ENCODE measurements at regions not wholly inside any gene's neighbourhood (a gene's known extent, or its start where the extent isn't known, plus 50 kb on each side); places are given as distances from the start of the nearest gene placed in this dataset.

GRCh38 chr5:124516567-124516966 is 229.9 kb downstream of the ZNF608 start:
- CTCF ChIA-PET (ENCODE audit: low intra/inter-chr PET ratio, low total read pairs), result no interaction called here

GRCh38 chr5:124515497-124516245 is 230.8 kb downstream of the ZNF608 start:
- ATAC-seq (no peak), FAIRE-seq (no peak), DNase-seq (ENCODE audit: low spot score) (no peak)
- 65% methylated on average over 3 of the region's 3 CpGs for WGBS (ENCODE audit: low lambda C conversion rate)
- no TSS peak for BruUV-seq (replicated peaks)
- no peaks in the 10 kb centered on the region for H4K20me1 ChIP-seq (ENCODE audit: insufficient read depth, low read length)
- in situ Hi-C loops (cut with HindIII; ENCODE audit: extremely low pct_ligation_motif_present, low pct_unique_long_range_greater_than_20kb) (no loop called here), intact Hi-C loops (cut with micrococcal nuclease; ENCODE audit: unreplicated experiment) (no loop called here)
- H2AFZ ChIP-seq (ENCODE audit: low read length), result no peak overlapping the region
- no peak overlapping the region for H3K4me2 ChIP-seq (ENCODE audit: low read depth, low read length)
- no peaks in the 10 kb centered on the region for H3K4me1 ChIP-seq (ENCODE audit: insufficient read depth, low read length)
- no peak overlapping the region for H3K4me3 ChIP-seq (replicated peaks in 1 of 3; ENCODE audit: insufficient read depth in 1 of 3, low read depth in 2 of 3, low read length in 3 of 3)
- H3K27ac ChIP-seq (ENCODE audit: extremely low read length, insufficient read depth, low read length), result no peak overlapping the region
- no peaks in the 10 kb centered on the region for H3K27me3 ChIP-seq (ENCODE audit: control insufficient read depth in 1 of 2, insufficient read depth in 2 of 2, low read length in 2 of 2)
- H3K9ac ChIP-seq (ENCODE audit: insufficient read depth, low read depth, low read length), result no peak overlapping the region
- H3K9me3 ChIP-seq (ENCODE audit: low read length), result no peaks in the 10 kb centered on the region
- no peaks in the 10 kb centered on the region for H3K36me3 ChIP-seq (replicated peaks in 1 of 2; ENCODE audit: control insufficient read depth in 1 of 2, insufficient read depth in 2 of 2, low read length in 2 of 2)
- POLR2A ChIA-PET, result no interaction called here
- H3K79me2 ChIP-seq (ENCODE audit: insufficient read depth, low read length), result no peaks in the 10 kb centered on the region
- CTCF ChIA-PET (ENCODE audit: low intra/inter-chr PET ratio, low total read pairs), result no interaction called here
- TF ChIP-seq TFAP4 (IDR thresholded peaks at IDR 0.05; ENCODE audit: borderline replicate concordance, low read depth), result no peak
- TF ChIP-seq ZHX1 (CRISPR knock-in tag; IDR thresholded peaks at IDR 0.05; ENCODE audit: low read depth), result no peak
- no peak for TF ChIP-seq GPN1 (CRISPR knock-in tag; IDR thresholded peaks at IDR 0.05; ENCODE audit: borderline replicate concordance)
- no peak for TF ChIP-seq THAP9 (CRISPR knock-in tag; IDR thresholded peaks at IDR 0.05; ENCODE audit: borderline replicate concordance)
- no peak for TF ChIP-seq ZKSCAN5 (CRISPR knock-in tag; IDR thresholded peaks at IDR 0.05)
- TF ChIP-seq PHF8 (CRISPR knock-in tag; IDR thresholded peaks at IDR 0.05), result no peak
- TF ChIP-seq ZNF616 (CRISPR knock-in tag; IDR thresholded peaks at IDR 0.05; ENCODE audit: low read depth), result no peak
- TF ChIP-seq PAF1 (CRISPR knock-in tag; IDR thresholded peaks at IDR 0.05), result no peak
- no peak for TF ChIP-seq ZNF556 (CRISPR knock-in tag; IDR thresholded peaks at IDR 0.05; ENCODE audit: borderline replicate concordance)
- no peak for TF ChIP-seq NFKBIZ (CRISPR knock-in tag; IDR thresholded peaks at IDR 0.05)

More at GRCh38 chr5:124516567-124516966, 229.9 kb downstream of the ZNF608 start:
- no peak for ATAC-seq
- BruUV-seq (replicated peaks), result no TSS peak
- no peaks in the 10 kb centered on the region for H3K79me2 ChIP-seq (ENCODE audit: insufficient read depth, low read length)
- no peaks in the 10 kb centered on the region for H3K4me1 ChIP-seq (ENCODE audit: insufficient read depth, low read length)
- FAIRE-seq, result no peak
- no peak for TF ChIP-seq ZNF614 (CRISPR knock-in tag; IDR thresholded peaks at IDR 0.05; ENCODE audit: borderline replicate concordance)
- no peak for TF ChIP-seq ZNF781 (CRISPR knock-in tag; IDR thresholded peaks at IDR 0.05; ENCODE audit: borderline replicate concordance, not compliant biosample characterization)
- TF ChIP-seq HCFC1 (IDR thresholded peaks at IDR 0.05; ENCODE audit: low read depth, low read length), result no peak
- TF ChIP-seq HIVEP1 (CRISPR knock-in tag; IDR thresholded peaks at IDR 0.05), result no peak
- TF ChIP-seq HNRNPLL (IDR thresholded peaks at IDR 0.05; ENCODE audit: low read depth, low read length, poor library complexity, severe bottlenecking), result no peak
- H3K9ac ChIP-seq (ENCODE audit: insufficient read depth, low read depth, low read length), result no peak overlapping the region
- no peak overlapping the region for H3K4me2 ChIP-seq (ENCODE audit: low read depth, low read length)
- H3K36me3 ChIP-seq (replicated peaks in 1 of 2; ENCODE audit: control insufficient read depth in 1 of 2, insufficient read depth in 2 of 2, low read length in 2 of 2), result no peaks in the 10 kb centered on the region
- no peaks in the 10 kb centered on the region for H3K27me3 ChIP-seq (ENCODE audit: control insufficient read depth in 1 of 2, insufficient read depth in 2 of 2, low read length in 2 of 2)
- POLR2A ChIA-PET, result no interaction called here
- no peak overlapping the region for H2AFZ ChIP-seq (ENCODE audit: low read length)
- H3K4me3 ChIP-seq (replicated peaks in 1 of 3; ENCODE audit: insufficient read depth in 1 of 3, low read depth in 2 of 3, low read length in 3 of 3), result no peak overlapping the region
- intact Hi-C loops (cut with micrococcal nuclease; ENCODE audit: unreplicated experiment), result no loop called here
- no peak for DNase-seq (ENCODE audit: low spot score)
- no peaks in the 10 kb centered on the region for H4K20me1 ChIP-seq (ENCODE audit: insufficient read depth, low read length)
- in situ Hi-C loops (cut with HindIII; ENCODE audit: extremely low pct_ligation_motif_present, low pct_unique_long_range_greater_than_20kb), result no loop called here
- no peaks in the 10 kb centered on the region for H3K9me3 ChIP-seq (ENCODE audit: low read length)
- H3K27ac ChIP-seq (ENCODE audit: extremely low read length, insufficient read depth, low read length), result no peak overlapping the region
- WGBS (ENCODE audit: low lambda C conversion rate), result 1% methylated on average over 2 of the region's 2 CpGs
